H1 (cell line): ENCODE measurements at regions not wholly inside any gene's neighbourhood (a gene's known extent, or its start where the extent isn't known, plus 50 kb on each side); places are given as distances from the start of the nearest gene placed in this dataset.

Experiments
- CTCF ChIA-PET: fragments of 300-600 bp; sonication (Branson Sonifier 250); formaldehyde crosslinking; loops from one replicate; lab custom pipeline; 2021; ENCODE audit not compliant: partially characterized antibody; lab: Charles Lee
- POLR2A ChIA-PET: fragments of 300-600 bp; sonication (Branson Sonifier 250); formaldehyde crosslinking; loops from one replicate; lab custom pipeline; 2021; ENCODE audit warnings: inconsistent platforms; ENCODE audit not compliant: partially characterized antibody; lab: Charles Lee
- DNase-seq, 2 experiments: peaks; one replicate each; pipeline versions ENCODE4 v3.0.0 to v3.0.0-alpha.2; 2010 to 2022; ENCODE audit warnings: low spot score in 2 of 2, low read depth in 1 of 2, mixed read lengths in 1 of 2
- FAIRE-seq: peaks from 2 replicates; lab custom pipeline; 2011; peaks lifted over from hg19 to GRCh38; lab: Jason Lieb, UNC
- H2AFZ ChIP-seq: 2 replicates; pipeline ENCODE4 v1.8.1; 2012; ENCODE audit warnings: low read length, inconsistent platforms
- H2AK5ac ChIP-seq: 2 replicates; pipeline ENCODE4 v1.6.1; 2013; ENCODE audit warnings: low read depth, low read length
- H2BK120ac ChIP-seq: replicated peaks from 2 replicates; pipeline ENCODE3; 2013; ENCODE audit warnings: low read depth, low read length, inconsistent platforms
- H2BK12ac ChIP-seq: 2 replicates; pipeline ENCODE4 v1.6.1; 2013; ENCODE audit warnings: low read depth, low read length
- H2BK15ac ChIP-seq: 2 replicates; pipeline ENCODE4 v1.6.1; 2013; ENCODE audit warnings: low read length
- H2BK20ac ChIP-seq: 2 replicates; pipeline ENCODE4 v1.6.1; 2013; ENCODE audit warnings: low read length
- H2BK5ac ChIP-seq: 2 replicates; pipeline ENCODE4 v1.6.1; 2013; ENCODE audit warnings: low read depth, low read length
- H3K14ac ChIP-seq: 2 replicates; pipeline ENCODE4 v1.6.1; 2013; ENCODE audit warnings: inconsistent platforms; ENCODE audit not compliant: insufficient read length
- H3K18ac ChIP-seq: 2 replicates; pipeline ENCODE4 v1.6.1; 2013; ENCODE audit warnings: low read length; ENCODE audit errors: extremely low read depth
- H3K23ac ChIP-seq: 2 replicates; pipeline ENCODE4 v1.6.1; 2013; ENCODE audit warnings: inconsistent platforms; ENCODE audit not compliant: insufficient read length
- H3K23me2 ChIP-seq: 2 replicates; pipeline ENCODE4 v1.6.1; 2013; ENCODE audit warnings: low read depth, low read length
- H3K27ac ChIP-seq: 2 replicates; pipeline ENCODE4 v1.6.1; 2011; ENCODE audit warnings: low read depth, low read length, inconsistent platforms
- H3K27me3 ChIP-seq, 4 experiments: replicated peaks in 1 of 4; 1 replicate in 1 of 4; 2 replicates in 3 of 4; pipeline versions ENCODE4 v1.6.1 to v1.8.1; 2011 to 2013; ENCODE audit warnings: low read length in 3 of 4, mild to moderate bottlenecking in 3 of 4, inconsistent platforms in 2 of 4, mixed read lengths in 2 of 4, moderate library complexity in 1 of 4; ENCODE audit not compliant: control insufficient read depth in 3 of 4, insufficient read depth in 3 of 4; ENCODE audit errors: extremely low read depth in 1 of 4
- H3K36me3 ChIP-seq, 4 experiments: 2 replicates each; pipeline versions ENCODE4 v1.6.1 to v1.8.1; 2011 to 2013; ENCODE audit warnings: mild to moderate bottlenecking in 4 of 4, low read length in 3 of 4, moderate library complexity in 2 of 4, control low read depth in 1 of 4, inconsistent platforms in 1 of 4; ENCODE audit not compliant: insufficient read depth in 4 of 4, control insufficient read depth in 2 of 4
- H3K4ac ChIP-seq: replicated peaks from 2 replicates; pipeline ENCODE3; 2013; ENCODE audit warnings: low read length, low read depth, mixed read lengths, inconsistent platforms; ENCODE audit not compliant: insufficient read length
- H3K4me1 ChIP-seq, 4 experiments: replicated peaks in 1 of 4; 1 replicate in 1 of 4; 2 replicates in 3 of 4; pipeline versions ENCODE4 v1.6.1 to v1.8.1; 2011 to 2013; ENCODE audit warnings: low read length in 3 of 4, inconsistent platforms in 2 of 4, mixed read lengths in 1 of 4; ENCODE audit not compliant: insufficient read depth in 4 of 4, control insufficient read depth in 3 of 4
- H3K4me2 ChIP-seq, 2 experiments: 2 replicates each; pipeline versions ENCODE4 v1.6.1 to v1.8.1; 2011 to 2013; ENCODE audit warnings: low read depth in 2 of 2, low read length in 2 of 2, control low read depth in 1 of 2, inconsistent platforms in 1 of 2, mild to moderate bottlenecking in 1 of 2; ENCODE audit not compliant: insufficient read depth in 1 of 2
- H3K4me3 ChIP-seq, 4 experiments: fragments of 200-600, 300-600 bp in 1 of 4; sonication (generic), shearing (Covaris generic), sonication (Bioruptor Twin) in 1 of 4; 2 replicates each; pipeline versions ENCODE4 v1.5.1 to v1.8.1; 2011 to 2016; ENCODE audit warnings: low read length in 4 of 4, low read depth in 3 of 4, control low read depth in 2 of 4, inconsistent platforms in 2 of 4, mild to moderate bottlenecking in 2 of 4, mixed read lengths in 1 of 4, moderate library complexity in 1 of 4; ENCODE audit not compliant: insufficient read depth in 2 of 4; ENCODE audit errors: extremely low read depth in 1 of 4
- H3K56ac ChIP-seq: replicated peaks from 2 replicates; pipeline ENCODE3; 2013; ENCODE audit warnings: low read depth, mild to moderate bottlenecking, mixed read lengths, low read length, inconsistent platforms; ENCODE audit not compliant: insufficient read length
- H3K79me1 ChIP-seq: 2 replicates; pipeline ENCODE4 v1.6.1; 2013; ENCODE audit warnings: low read depth, low read length, control low read depth
- H3K79me2 ChIP-seq, 2 experiments: 2 replicates each; pipeline versions ENCODE4 v1.6.1 to v1.8.1; 2012 to 2013; ENCODE audit warnings: low read length in 2 of 2, mild to moderate bottlenecking in 2 of 2, inconsistent platforms in 1 of 2; ENCODE audit not compliant: insufficient read depth in 2 of 2, control insufficient read depth in 1 of 2
- H3K9ac ChIP-seq, 4 experiments: replicated peaks in 1 of 4; 1 replicate in 1 of 4; 2 replicates in 3 of 4; pipeline versions ENCODE4 v1.6.1 to v1.8.1; 2011 to 2013; ENCODE audit warnings: low read depth in 3 of 4, low read length in 3 of 4, control low read depth in 2 of 4, mild to moderate bottlenecking in 2 of 4, moderate library complexity in 2 of 4, inconsistent platforms in 1 of 4; ENCODE audit errors: extremely low read depth in 1 of 4
- H3K9me3 ChIP-seq, 2 experiments: 2 replicates each; pipeline versions ENCODE4 v1.6.1 to v1.8.1; 2012 to 2013; ENCODE audit warnings: mild to moderate bottlenecking in 2 of 2, moderate library complexity in 2 of 2, control low read depth in 1 of 2, inconsistent platforms in 1 of 2, low read depth in 1 of 2, low read length in 1 of 2, mixed read lengths in 1 of 2; ENCODE audit not compliant: insufficient read depth in 2 of 2
- H4K20me1 ChIP-seq, 2 experiments: replicated peaks in 1 of 2; 2 replicates each; pipeline versions ENCODE3 to v1.8.1; 2011 to 2013; ENCODE audit warnings: inconsistent platforms in 2 of 2, low read length in 2 of 2, mild to moderate bottlenecking in 1 of 2; ENCODE audit not compliant: insufficient read depth in 2 of 2, control insufficient read depth in 1 of 2
- H4K5ac ChIP-seq: 2 replicates; pipeline ENCODE4 v1.6.1; 2013; ENCODE audit warnings: low read length, low read depth, mixed read lengths, inconsistent platforms; ENCODE audit not compliant: insufficient read length
- H4K8ac ChIP-seq: 2 replicates; pipeline ENCODE4 v1.8.0; 2013; ENCODE audit warnings: mild to moderate bottlenecking, moderate library complexity, low read length, inconsistent platforms; ENCODE audit not compliant: insufficient read depth; ENCODE audit errors: extremely low read depth
- H4K91ac ChIP-seq: replicated peaks from 2 replicates; pipeline ENCODE3; 2013; ENCODE audit warnings: low read length, mixed read lengths, inconsistent platforms; ENCODE audit not compliant: insufficient read length
- CEBPB ChIP-seq: IDR thresholded peaks from 2 replicates; pipeline ENCODE4 v1.6.1; 2012; ENCODE audit warnings: low read depth, low read length
- POLR2AphosphoS5 ChIP-seq: IDR thresholded peaks from 2 replicates; pipeline ENCODE4 v1.6.1; 2011; ENCODE audit warnings: low read depth, low read length
- SP2 ChIP-seq: IDR thresholded peaks from 2 replicates; pipeline ENCODE4 v1.6.1; 2012; ENCODE audit warnings: mild to moderate bottlenecking, low read length, inconsistent platforms
- WGBS, 2 experiments: shearing (Covaris generic) in 1 of 2; methylation state at CpG; one replicate each; pipeline versions ENCODE4 v1.1.6 to v1.1.7; 2013 to 2015; ENCODE audit warnings: low lambda C conversion rate in 2 of 2, mixed read lengths in 2 of 2, inconsistent platforms in 1 of 2, low coverage in 1 of 2, missing lambda C conversion rate in 1 of 2; ENCODE audit not compliant: insufficient replicate concordance in 2 of 2, insufficient coverage in 1 of 2, insufficient read length in 1 of 2; ENCODE audit errors: extremely low coverage in 1 of 2, missing lambda C conversion rate in 1 of 2; 5-methylcytosine and 5-hydroxymethylcytosine counted together
- TF ChIP-seq, protein P1 (sequence below): IDR thresholded peaks from 2 replicates; pipeline ENCODE4 v1.6.1; 2011; ENCODE audit warnings: low read depth, mild to moderate bottlenecking, low read length; ENCODE audit not compliant: insufficient read depth

DNA sequence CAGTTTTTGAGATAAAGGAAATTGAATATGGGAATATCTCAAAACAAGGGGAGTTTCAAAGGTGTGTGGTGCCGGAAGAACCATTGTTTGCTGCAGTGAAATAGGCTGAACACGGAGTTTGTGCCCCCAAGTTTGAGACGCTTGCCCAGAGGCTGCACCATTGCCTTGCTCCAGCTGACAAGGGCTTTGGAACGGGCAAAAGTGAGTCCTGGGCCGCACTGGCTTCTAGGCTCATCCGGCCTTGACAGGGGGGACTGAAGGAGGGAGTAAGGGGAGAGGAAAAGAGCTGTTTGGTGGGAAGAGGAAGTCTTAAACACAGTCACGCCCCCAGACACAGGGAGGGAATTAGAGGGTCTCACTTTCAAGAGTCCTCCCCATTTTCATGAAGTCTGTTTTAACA, 269.9 kb downstream of the FAM43A start:
- no peak overlapping the region for H3K18ac ChIP-seq
- H3K23ac ChIP-seq = no peak overlapping the region
- H4K5ac ChIP-seq = no peak overlapping the region
- ChIA-PET CTCF (interaction anchor here (0.6 to 3.1 kb wide), 7 partner anchors 10 to 301 kb away, joined by 3 to 13 read pairs (median 4); no protein-coding TSS in a partner anchor), POLR2A (interaction anchor here (0.8 to 1.4 kb wide), 3 partner anchors 8 to 283 kb away, joined by 3 read pairs; partner anchors contain the start of gene LSG1)
- no peaks in the 10 kb centered on the region for H3K36me3 ChIP-seq
- H2BK5ac ChIP-seq = no peak overlapping the region
- no peaks in the 10 kb centered on the region for H3K23me2 ChIP-seq
- no peak overlapping the region for H3K4ac ChIP-seq
- no peak overlapping the region for H2AFZ ChIP-seq
- WGBS, 2 experiments = 84% methylated on average over 7 of the region's 7 CpGs; no CpG with 5 or more reads in 1 of the 2 experiments
- TF ChIP-seq, protein P1, sequence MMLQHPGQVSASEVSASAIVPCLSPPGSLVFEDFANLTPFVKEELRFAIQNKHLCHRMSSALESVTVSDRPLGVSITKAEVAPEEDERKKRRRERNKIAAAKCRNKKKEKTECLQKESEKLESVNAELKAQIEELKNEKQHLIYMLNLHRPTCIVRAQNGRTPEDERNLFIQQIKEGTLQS = no peak
- TF ChIP-seq CEBPB = no peak
- TF ChIP-seq SP2 = no peak
- no peak for TF ChIP-seq POLR2AphosphoS5
- no peak overlapping the region for H3K4me2 ChIP-seq
- H2AK5ac ChIP-seq = no peak overlapping the region
- no peak for DNase-seq
- no peak overlapping the region for H3K27ac ChIP-seq
- FAIRE-seq = no peak
- no peak overlapping the region for H2BK12ac ChIP-seq
- no peak overlapping the region for H3K14ac ChIP-seq
- no peaks in the 10 kb centered on the region for H3K9me3 ChIP-seq
- H4K20me1 ChIP-seq = no peaks in the 10 kb centered on the region
- no peaks in the 10 kb centered on the region for H3K79me1 ChIP-seq
- no peak overlapping the region for H4K8ac ChIP-seq
- no peak overlapping the region for H3K56ac ChIP-seq
- no peaks in the 10 kb centered on the region; a peak in 1 of 7 replicates for H3K27me3 ChIP-seq
- H3K9ac ChIP-seq = no peak overlapping the region
- H2BK20ac ChIP-seq = no peak overlapping the region
- no peaks in the 10 kb centered on the region for H3K79me2 ChIP-seq
- no peak overlapping the region for H4K91ac ChIP-seq
- H3K4me1 ChIP-seq = peaks cover 0 to 3% (median under 1%) of the 10 kb centered on the region in 4 experiments; a peak in 2 of 7 replicates
- no peak overlapping the region for H2BK15ac ChIP-seq
- H3K4me3 ChIP-seq = no peak overlapping the region
- no peak overlapping the region for H2BK120ac ChIP-seq
